NCI-H2196 (cell line): ENCODE measurements at regions not wholly inside any gene's neighbourhood (a gene's known extent, or its start where the extent isn't known, plus 50 kb on each side); places are given as distances from the start of the nearest gene placed in this dataset.
A peak's percentile ranks its signal among the peaks of the same experiment; 100 is the strongest.

Experiments used
- DNase-seq: peaks from one replicate; lab custom pipeline; 2025; ENCODE audit not compliant: unreplicated experiment; lab: John Stamatoyannopoulos, UW

DNA sequence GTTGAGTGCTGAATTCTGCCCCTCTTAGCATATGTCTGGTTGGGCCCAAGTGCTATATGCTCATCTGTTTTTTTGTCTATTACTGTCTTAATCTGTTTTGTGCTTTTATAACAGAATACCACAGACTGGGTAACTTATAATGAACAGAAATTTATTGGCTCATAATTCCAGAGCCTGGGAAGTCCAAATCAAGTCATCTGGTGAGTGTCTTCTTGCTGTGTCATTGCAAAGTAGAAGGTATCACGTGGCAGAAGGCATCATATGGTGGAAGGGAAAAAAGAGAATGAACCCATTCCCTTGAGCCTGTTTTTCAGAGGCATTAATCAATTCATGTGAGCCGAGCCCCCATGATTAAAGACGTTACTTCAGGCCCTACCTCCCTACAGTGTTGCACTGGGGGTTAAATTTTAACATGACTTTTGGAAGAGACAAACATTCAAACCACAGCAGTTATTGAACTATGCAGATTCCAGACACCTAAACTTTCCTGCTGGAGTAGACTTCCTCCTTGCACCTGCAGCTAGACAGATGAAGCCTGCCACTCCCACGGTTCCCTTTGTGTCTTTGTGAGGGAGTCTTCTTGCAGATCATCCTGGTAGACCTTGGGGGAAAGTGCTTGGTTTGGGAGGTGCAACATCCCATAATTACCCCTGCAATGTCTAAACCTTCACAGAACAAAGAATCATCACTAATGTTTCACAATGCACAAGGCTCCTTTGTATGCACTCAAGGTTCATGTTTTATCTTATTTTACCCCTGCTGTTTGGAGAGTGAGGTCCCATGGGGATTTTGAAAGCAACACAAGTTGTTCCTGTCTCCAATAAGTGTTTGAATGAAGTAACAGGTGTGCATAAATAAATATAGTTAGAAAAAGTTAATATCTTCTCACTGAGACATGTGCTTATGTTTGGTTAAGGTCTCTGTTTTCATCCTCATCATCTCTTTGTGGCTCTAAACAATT is 64.7 kb upstream of the XCR1 start:
- DNase-seq: no peak

DNA sequence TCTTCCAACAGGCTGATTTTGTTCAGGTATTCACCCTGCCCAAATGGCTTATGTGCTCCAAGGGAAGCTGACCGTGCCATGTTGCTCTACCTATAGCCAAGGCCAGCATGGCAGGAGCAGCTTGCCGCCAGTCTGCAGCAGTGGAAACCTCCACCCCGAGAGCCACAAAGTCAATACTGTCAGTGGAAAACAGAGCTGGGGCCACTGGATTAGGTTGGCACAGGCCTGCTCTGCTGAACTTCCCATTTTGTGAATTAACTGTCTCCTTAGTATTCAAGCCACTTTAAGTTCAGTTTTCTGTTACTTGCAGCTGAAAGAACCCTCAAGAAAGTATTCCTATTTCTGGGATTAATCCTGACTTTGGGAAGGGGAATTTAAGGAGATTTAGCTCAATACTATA is 63.8 kb upstream of the XCR1 start:
- DNase-seq: no peak

- DNase-seq: no peak
These were observed 62.9 kb upstream of the XCR1 start for GRCh38 chr3:46090161-46090591.

- no peak for DNase-seq
These were observed 62.1 kb upstream of the XCR1 start for GRCh38 chr3:46089237-46090011.

GRCh38 chr3:46087871-46088270 is 60.6 kb upstream of the XCR1 start:
- DNase-seq: no peak

DNA sequence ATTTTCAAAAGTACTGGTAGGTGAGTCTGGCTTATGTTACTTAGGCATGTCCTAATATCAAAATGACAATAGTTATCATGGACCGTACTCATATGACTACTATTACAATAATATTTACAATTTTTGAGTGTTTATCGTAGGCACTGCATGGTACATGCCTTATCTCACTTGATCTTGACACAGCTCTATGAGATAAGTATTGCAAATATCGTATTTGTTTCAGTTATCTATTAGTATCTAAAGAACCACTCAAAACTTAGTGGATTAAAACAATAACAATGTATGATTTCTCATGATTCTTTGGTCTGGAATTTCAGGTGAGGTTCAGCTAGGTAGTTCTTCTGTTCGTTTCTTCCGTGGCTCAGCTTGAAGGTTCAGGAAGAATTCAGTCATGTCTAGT is 59.7 kb upstream of the XCR1 start:
- no peak for DNase-seq

DNA sequence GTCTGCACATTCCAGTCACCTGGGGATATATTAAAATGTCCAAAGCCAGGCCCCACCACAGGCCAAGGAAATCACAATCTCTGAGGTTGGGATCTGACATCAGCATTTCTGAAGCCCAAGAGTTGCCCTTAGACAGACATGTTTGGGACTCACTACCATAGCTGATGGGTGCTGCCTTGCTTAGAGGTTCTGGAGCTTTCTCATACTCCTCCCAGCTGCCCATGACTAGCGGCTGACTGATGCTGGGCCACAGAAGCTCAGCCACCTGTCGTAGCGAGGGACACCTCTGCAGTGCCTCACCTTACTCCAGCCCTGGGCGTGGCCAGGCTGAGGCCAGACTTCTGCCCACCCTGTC is 58.8 kb upstream of the XCR1 start:
- no peak for DNase-seq

- no peak for DNase-seq
These were observed 58.3 kb upstream of the XCR1 start for GRCh38 chr3:46085421-46086082.

GRCh38 chr3:46083956-46084355 is 56.7 kb upstream of the XCR1 start:
- no peak for DNase-seq

DNA sequence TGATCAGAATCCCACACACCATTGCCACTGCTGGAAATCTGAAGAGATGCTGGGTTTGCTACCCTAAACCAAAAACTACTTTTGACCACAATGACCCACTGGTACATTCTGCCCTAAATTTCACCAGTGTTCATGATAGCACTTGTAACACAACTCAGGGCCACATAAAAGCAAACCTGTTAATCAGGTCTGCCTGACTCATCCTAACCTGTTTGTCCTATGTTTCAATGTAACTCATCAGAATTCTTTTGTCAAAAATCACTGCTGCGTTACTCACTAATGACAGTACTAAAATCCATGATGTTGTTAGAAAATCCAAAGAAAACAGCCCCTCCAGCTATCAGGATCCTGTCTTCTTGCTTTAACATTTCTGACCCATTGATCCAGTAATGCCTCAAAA is 55.6 kb upstream of the XCR1 start:
- DNase-seq: no peak

DNA sequence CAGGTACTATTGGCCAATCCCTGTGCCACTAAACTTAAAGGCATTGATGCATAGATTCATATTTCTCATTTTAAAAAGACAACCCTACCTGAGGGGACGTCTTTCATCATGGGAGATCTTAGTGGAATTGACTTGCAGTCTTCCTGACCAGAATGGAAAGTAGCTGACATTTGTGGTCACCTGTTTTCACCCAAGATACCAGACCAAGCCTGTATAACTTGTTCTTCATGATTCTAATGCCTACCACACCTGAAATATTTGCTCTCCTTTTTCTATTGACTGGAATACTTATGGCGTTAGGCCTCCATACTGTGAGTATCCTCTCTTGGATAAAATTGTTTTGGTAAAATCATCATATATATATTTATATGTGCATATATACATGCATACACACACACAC is 54.7 kb upstream of the XCR1 start:
- DNase-seq: no peak

- DNase-seq: no peak
These were observed 53.7 kb upstream of the XCR1 start for GRCh38 chr3:46080969-46081345.

DNA sequence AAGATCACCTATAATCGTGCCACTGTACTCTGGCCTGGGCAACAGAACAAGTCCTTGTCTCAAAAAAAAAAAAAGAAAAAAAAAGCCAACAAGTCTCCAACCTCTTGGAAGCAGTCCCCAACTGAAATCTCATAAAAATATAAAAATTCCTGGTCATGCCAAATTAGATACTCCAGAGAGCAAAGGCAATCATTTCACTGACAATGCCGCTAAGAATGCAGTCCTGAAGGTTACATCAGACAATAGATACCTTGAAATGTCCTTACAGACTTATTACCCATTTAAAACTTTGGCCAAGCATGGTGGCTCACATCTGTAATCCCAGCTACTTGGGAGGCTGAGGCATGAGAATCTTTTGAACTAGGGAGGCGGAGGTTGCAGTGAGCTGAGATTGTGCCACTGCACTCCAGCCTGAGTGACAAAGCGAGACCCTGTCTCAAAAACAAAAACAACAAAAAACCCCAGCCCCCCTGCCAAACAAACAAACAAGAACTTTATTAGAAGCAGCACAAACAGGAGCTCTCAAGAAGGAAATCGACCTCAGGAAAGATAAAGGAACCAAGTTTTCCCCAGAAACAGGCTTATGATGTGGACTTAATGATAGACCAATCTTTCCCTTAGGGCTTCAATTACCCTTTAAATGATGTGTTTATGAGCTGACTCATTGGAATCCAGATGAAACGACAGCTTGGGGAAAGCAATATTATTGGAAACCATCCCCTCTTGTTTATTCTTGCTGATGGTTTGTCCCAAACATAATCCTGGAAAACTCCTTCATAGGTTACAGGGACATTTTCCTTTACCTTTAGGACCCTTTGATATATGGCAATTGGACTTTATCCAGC is 53.1 kb upstream of the XCR1 start:
- DNase-seq: no peak

DNA sequence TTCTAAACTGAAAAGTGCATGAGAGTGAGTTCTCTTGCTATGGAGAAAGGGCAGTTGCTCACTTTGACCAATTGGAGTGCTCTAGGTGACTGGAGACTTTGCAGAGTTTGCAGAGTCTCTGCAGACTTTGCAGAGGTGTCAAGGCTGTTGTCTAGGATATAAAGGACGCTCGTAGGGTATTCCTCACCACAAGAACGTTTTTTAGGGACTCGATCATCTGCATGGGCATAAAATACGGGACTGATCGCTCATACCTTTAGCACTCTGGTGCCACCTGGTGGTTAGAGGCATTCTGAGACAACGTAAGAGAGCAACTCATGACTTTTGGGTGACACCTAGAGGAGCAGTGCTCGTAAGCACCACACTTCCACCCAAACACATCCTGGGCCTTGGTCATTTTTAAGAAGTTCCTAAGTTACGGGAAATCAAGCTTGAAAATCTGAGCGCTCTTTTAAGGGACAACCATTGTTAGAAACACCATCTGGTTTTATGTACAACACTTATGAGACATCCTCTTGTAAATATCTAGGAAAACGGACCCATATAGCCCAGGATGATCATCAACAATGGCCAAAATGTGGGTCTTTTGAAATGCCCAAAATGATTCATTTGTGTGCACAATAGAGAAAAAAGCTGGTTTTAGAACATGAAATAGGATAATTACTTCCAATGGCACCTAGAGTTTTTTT is 51.6 kb upstream of the XCR1 start:
- DNase-seq: peak; percentile 86
